Keratinocyte (primary cell): ENCODE measurements at regions not wholly inside any gene's neighbourhood (a gene's known extent, or its start where the extent isn't known, plus 50 kb on each side); places are given as distances from the start of the nearest gene placed in this dataset.

Source experiments
- CTCF ChIP-seq, 3 experiments: IDR thresholded peaks in 1 of 3; conservative IDR thresholded peaks in 1 of 3; optimal IDR thresholded peaks in 1 of 3; 2 replicates in 2 of 3; 3 replicates in 1 of 3; pipeline versions ENCODE3 to v1.5.1; 2011; ENCODE audit warnings: low read length in 3 of 3, mild to moderate bottlenecking in 3 of 3, moderate library complexity in 2 of 3, control low read depth in 1 of 3, inconsistent platforms in 1 of 3; ENCODE audit not compliant: insufficient read depth in 2 of 3; ENCODE audit errors: extremely low read depth in 1 of 3
- EZH2 ChIP-seq: IDR thresholded peaks from one replicate; pipeline ENCODE4 v1.6.1; 2012; ENCODE audit warnings: inconsistent platforms, mild to moderate bottlenecking, low read length, moderate library complexity

- TF ChIP-seq CTCF (optimal IDR thresholded peaks at IDR 0.05 in 1 of 3, IDR thresholded peaks at IDR 0.05 in 1 of 3, conservative IDR thresholded peaks at IDR 0.05 in 1 of 3; ENCODE audit: extremely low read depth in 1 of 3, insufficient read depth in 2 of 3, low read length in 3 of 3) (no peak), EZH2 (no peak)
Observed at GRCh38 chr3:59246719-59247401, 197.0 kb upstream of the CFAP20DC start.
